GM23338 (cell line): ENCODE measurements at regions not wholly inside any gene's neighbourhood (a gene's known extent, or its start where the extent isn't known, plus 50 kb on each side); places are given as distances from the start of the nearest gene placed in this dataset.
A peak's percentile ranks its signal among the peaks of the same experiment; 100 is the strongest.
"Not testable (repeated sequence)": the region's sequence is repeated elsewhere in the genome, so short reads cannot be mapped to it uniquely, and the experiment has no call there.

Experiments
- ATAC-seq: fragments of 200-7000 bp; cut with Tn5 transposase; 3 replicates; pipeline ENCODE4 v1.9.1; 2020
- DNase-seq: peaks from one replicate; pipeline ENCODE4 v3.0.0-alpha.2; 2015; ENCODE audit warnings: low spot score
- H2AFZ ChIP-seq: fragments of 200-600 bp; sonication (generic); 2 replicates; pipeline ENCODE4 v1.8.0; 2016; ENCODE audit warnings: antibody characterized with exemption, mild to moderate bottlenecking, moderate library complexity
- H3F3A ChIP-seq: fragments of 200-600 bp; sonication (generic); replicated peaks from 2 replicates; pipeline ENCODE4 v1.8.0; 2017; ENCODE audit warnings: antibody characterized with exemption, mixed run types, low read depth
- H3K27ac ChIP-seq: fragments of 200-600 bp; sonication (generic); 2 replicates; pipeline ENCODE4 v1.6.1; 2016; ENCODE audit warnings: low read depth
- H3K27me3 ChIP-seq: fragments of 200-600 bp; sonication (generic); 2 replicates; pipeline ENCODE4 v1.8.0; 2016; ENCODE audit warnings: mild to moderate bottlenecking, mixed run types, moderate library complexity; ENCODE audit not compliant: insufficient read depth
- H3K36me3 ChIP-seq: fragments of 200-600 bp; sonication (generic); 2 replicates; pipeline ENCODE4 v1.8.0; 2016; ENCODE audit warnings: mild to moderate bottlenecking; ENCODE audit not compliant: insufficient read depth
- H3K4me1 ChIP-seq: fragments of 200-600 bp; sonication (generic); 2 replicates; pipeline ENCODE4 v1.8.0; 2016; ENCODE audit warnings: mild to moderate bottlenecking, moderate library complexity; ENCODE audit not compliant: insufficient read depth
- H3K4me2 ChIP-seq: fragments of 200-600 bp; sonication (generic); 2 replicates; pipeline ENCODE4 v1.7.1; 2017; ENCODE audit warnings: mixed run types
- H3K4me3 ChIP-seq: fragments of 200-600 bp; sonication (generic); 2 replicates; pipeline ENCODE4 v1.6.1; 2016; ENCODE audit warnings: mixed run types
- H3K79me2 ChIP-seq: fragments of 200-600 bp; sonication (generic); replicated peaks from 2 replicates; pipeline ENCODE4 v1.8.0; 2017; ENCODE audit warnings: mild to moderate bottlenecking; ENCODE audit not compliant: insufficient read depth
- H3K9me2 ChIP-seq: fragments of 200-600 bp; sonication (generic); 2 replicates; pipeline ENCODE4 v1.8.0; 2017; ENCODE audit not compliant: insufficient read depth
- H4K20me1 ChIP-seq: fragments of 200-600 bp; sonication (generic); replicated peaks from 2 replicates; pipeline ENCODE4 v1.8.0; 2017; ENCODE audit warnings: mild to moderate bottlenecking; ENCODE audit not compliant: insufficient read depth
- H3K27ac Mint-ChIP-seq: 2 replicates; pipeline ENCODE4 v1.8.0; 2020; ENCODE audit warnings: inconsistent platforms, mild to moderate bottlenecking, moderate library complexity, mixed read lengths
- H3K27me3 Mint-ChIP-seq: 3 replicates; pipeline ENCODE4 v1.8.0; 2022; ENCODE audit warnings: low read depth, mild to moderate bottlenecking, moderate library complexity, mixed read lengths, inconsistent platforms; ENCODE audit not compliant: insufficient read depth, poor library complexity
- H3K36me3 Mint-ChIP-seq: 3 replicates; pipeline ENCODE4 v1.8.0; 2021; ENCODE audit warnings: low read depth, mild to moderate bottlenecking, inconsistent platforms, moderate library complexity, mixed read lengths
- H3K4me1 Mint-ChIP-seq: 3 replicates; pipeline ENCODE4 v1.8.0; 2020; ENCODE audit warnings: mild to moderate bottlenecking, inconsistent platforms, mixed read lengths
- H3K4me3 Mint-ChIP-seq: 3 replicates; pipeline ENCODE4 v1.8.0; 2021; ENCODE audit warnings: moderate library complexity, mild to moderate bottlenecking, inconsistent platforms, mixed read lengths
- H3K9me3 Mint-ChIP-seq: 3 replicates; pipeline ENCODE4 v1.8.0; 2020; ENCODE audit warnings: moderate library complexity, mild to moderate bottlenecking, inconsistent platforms, mixed read lengths

GRCh38 chr7:76904688-76905087 is 127.5 kb downstream of the SPDYE17 start:
- not testable (repeated sequence) for H3K9me2 ChIP-seq, H3K79me2 ChIP-seq, H3K27ac Mint-ChIP-seq, H3F3A ChIP-seq, H3K4me1 ChIP-seq, ATAC-seq, H2AFZ ChIP-seq, H3K4me3 Mint-ChIP-seq, H4K20me1 ChIP-seq, H3K36me3 Mint-ChIP-seq, H3K4me3 ChIP-seq, H3K4me2 ChIP-seq, H3K27ac ChIP-seq, H3K27me3 Mint-ChIP-seq, H3K9me3 Mint-ChIP-seq, H3K27me3 ChIP-seq, H3K4me1 Mint-ChIP-seq, DNase-seq, H3K36me3 ChIP-seq

- H3K9me3 Mint-ChIP-seq, H3F3A ChIP-seq, H3K27ac ChIP-seq, H4K20me1 ChIP-seq, H3K4me1 Mint-ChIP-seq, H3K4me3 ChIP-seq, H3K27me3 Mint-ChIP-seq, H3K4me1 ChIP-seq, H3K9me2 ChIP-seq, H3K36me3 ChIP-seq, ATAC-seq, H3K36me3 Mint-ChIP-seq, H3K27me3 ChIP-seq, H3K4me3 Mint-ChIP-seq, H2AFZ ChIP-seq, H3K79me2 ChIP-seq, H3K27ac Mint-ChIP-seq, H3K4me2 ChIP-seq, DNase-seq: not testable (repeated sequence)
Measured at GRCh38 chr7:76901944-76902710, 130.0 kb downstream of the SPDYE17 start.

- not testable (repeated sequence) for H3K27ac Mint-ChIP-seq, H3K79me2 ChIP-seq, H3K4me3 ChIP-seq, H4K20me1 ChIP-seq, H3K36me3 Mint-ChIP-seq, ATAC-seq, H3K4me2 ChIP-seq, H3K4me1 ChIP-seq, H3K27me3 Mint-ChIP-seq, H3F3A ChIP-seq, H3K27me3 ChIP-seq, H3K36me3 ChIP-seq, H3K4me1 Mint-ChIP-seq, DNase-seq, H2AFZ ChIP-seq, H3K9me3 Mint-ChIP-seq, H3K27ac ChIP-seq, H3K4me3 Mint-ChIP-seq, H3K9me2 ChIP-seq
Measured at GRCh38 chr7:76898807-76899206, 133.4 kb downstream of the SPDYE17 start.

- not testable (repeated sequence) for H3K27ac ChIP-seq, H3K4me1 ChIP-seq, H3K9me2 ChIP-seq, H3K4me2 ChIP-seq, H3K9me3 Mint-ChIP-seq, H3K27me3 Mint-ChIP-seq, H3K79me2 ChIP-seq, H3K4me1 Mint-ChIP-seq, ATAC-seq, H3K36me3 ChIP-seq, H3K4me3 ChIP-seq, H3K36me3 Mint-ChIP-seq, H3K27ac Mint-ChIP-seq, H3K27me3 ChIP-seq, DNase-seq, H3F3A ChIP-seq, H3K4me3 Mint-ChIP-seq, H4K20me1 ChIP-seq, H2AFZ ChIP-seq
Measured at GRCh38 chr7:76897007-76897406, 135.2 kb downstream of the SPDYE17 start.

GRCh38 chr7:76895696-76896095 is 136.5 kb downstream of the SPDYE17 start:
- not testable (repeated sequence) for H3F3A ChIP-seq, DNase-seq, H3K27ac ChIP-seq, H4K20me1 ChIP-seq, H3K36me3 ChIP-seq, H3K36me3 Mint-ChIP-seq, H3K27ac Mint-ChIP-seq, H3K9me3 Mint-ChIP-seq, ATAC-seq, H3K27me3 Mint-ChIP-seq, H3K4me1 ChIP-seq, H3K4me3 ChIP-seq, H3K4me3 Mint-ChIP-seq, H3K9me2 ChIP-seq, H2AFZ ChIP-seq, H3K4me1 Mint-ChIP-seq, H3K79me2 ChIP-seq, H3K27me3 ChIP-seq, H3K4me2 ChIP-seq

GRCh38 chr7:76891771-76892170 is 140.4 kb downstream of the SPDYE17 start:
- not testable (repeated sequence) for H3K4me1 Mint-ChIP-seq, H3K4me3 Mint-ChIP-seq, H3F3A ChIP-seq, H3K4me3 ChIP-seq, H3K27me3 ChIP-seq, H3K4me1 ChIP-seq, ATAC-seq, H3K79me2 ChIP-seq, H3K36me3 Mint-ChIP-seq, H3K36me3 ChIP-seq, H4K20me1 ChIP-seq, H3K9me2 ChIP-seq, H3K9me3 Mint-ChIP-seq, H3K27ac ChIP-seq, H2AFZ ChIP-seq, H3K4me2 ChIP-seq, H3K27me3 Mint-ChIP-seq, H3K27ac Mint-ChIP-seq
- DNase-seq = peak; percentile 30
